DOHH2 (cell line): ENCODE measurements at regions not wholly inside any gene's neighbourhood (a gene's known extent, or its start where the extent isn't known, plus 50 kb on each side); places are given as distances from the start of the nearest gene placed in this dataset.

Experiments used
- EZH2phosphoT487 ChIP-seq: fragments of 200-600 bp; sonication (generic); IDR thresholded peaks from 2 replicates; pipeline ENCODE4 v1.6.1; 2017; ENCODE audit warnings: borderline replicate concordance, mild to moderate bottlenecking, antibody characterized with exemption, low read length, moderate library complexity, mixed read lengths
- TF ChIP-seq, protein P1 (sequence below): fragments of 200-600 bp; sonication (generic); IDR thresholded peaks from one replicate; pipeline ENCODE4 v1.5.1; 2014; ENCODE audit warnings: antibody characterized with exemption, mild to moderate bottlenecking, low read depth, low read length; ENCODE audit not compliant: poor library complexity, severe bottlenecking

DNA sequence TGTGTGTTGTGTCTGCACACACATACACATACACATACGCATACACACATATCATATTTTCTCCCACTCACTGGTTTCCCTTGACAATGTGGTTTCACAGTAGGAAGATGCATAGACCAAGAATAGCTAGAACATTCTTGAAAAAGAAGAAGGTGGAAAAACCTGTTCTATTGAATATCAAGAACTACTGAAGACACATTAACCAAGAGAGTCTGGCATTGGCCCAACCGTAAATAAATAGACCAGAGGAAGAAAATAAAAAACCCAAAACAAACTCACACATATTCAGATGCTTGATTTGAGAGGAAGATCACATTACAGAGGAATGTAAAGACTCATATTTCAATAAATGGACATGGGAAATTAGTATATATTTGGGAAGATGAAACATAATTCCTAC lies 311.3 kb downstream of the FOXG1 start:
- TF ChIP-seq, protein P1, sequence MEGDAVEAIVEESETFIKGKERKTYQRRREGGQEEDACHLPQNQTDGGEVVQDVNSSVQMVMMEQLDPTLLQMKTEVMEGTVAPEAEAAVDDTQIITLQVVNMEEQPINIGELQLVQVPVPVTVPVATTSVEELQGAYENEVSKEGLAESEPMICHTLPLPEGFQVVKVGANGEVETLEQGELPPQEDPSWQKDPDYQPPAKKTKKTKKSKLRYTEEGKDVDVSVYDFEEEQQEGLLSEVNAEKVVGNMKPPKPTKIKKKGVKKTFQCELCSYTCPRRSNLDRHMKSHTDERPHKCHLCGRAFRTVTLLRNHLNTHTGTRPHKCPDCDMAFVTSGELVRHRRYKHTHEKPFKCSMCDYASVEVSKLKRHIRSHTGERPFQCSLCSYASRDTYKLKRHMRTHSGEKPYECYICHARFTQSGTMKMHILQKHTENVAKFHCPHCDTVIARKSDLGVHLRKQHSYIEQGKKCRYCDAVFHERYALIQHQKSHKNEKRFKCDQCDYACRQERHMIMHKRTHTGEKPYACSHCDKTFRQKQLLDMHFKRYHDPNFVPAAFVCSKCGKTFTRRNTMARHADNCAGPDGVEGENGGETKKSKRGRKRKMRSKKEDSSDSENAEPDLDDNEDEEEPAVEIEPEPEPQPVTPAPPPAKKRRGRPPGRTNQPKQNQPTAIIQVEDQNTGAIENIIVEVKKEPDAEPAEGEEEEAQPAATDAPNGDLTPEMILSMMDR: no peak
- no peak for TF ChIP-seq EZH2phosphoT487
